ENCODE measurements at regions not wholly inside any gene's neighbourhood (a gene's known extent, or its start where the extent isn't known, plus 50 kb on each side); places are given as distances from the start of the nearest gene placed in this dataset.

- TF ChIP-seq CTCF (IDR thresholded peaks at IDR 0.05; ENCODE audit: insufficient read depth, low read depth, low read length, missing control alignments), result no peak
- peak; percentile 59 for DNase-seq (ENCODE audit: low read depth)
- H3K4me3 ChIP-seq (ENCODE audit: low read length), result no peak overlapping the region
Observed at GRCh38 chr10:3995302-3996210, 210.5 kb upstream of the KLF6 start.

GRCh38 chr10:3992382-3993178 lies 207.6 kb upstream of the KLF6 start:
- DNase-seq (ENCODE audit: low read depth), result no peak
- TF ChIP-seq CTCF (IDR thresholded peaks at IDR 0.05; ENCODE audit: insufficient read depth, low read depth, low read length, missing control alignments), result no peak
- H3K4me3 ChIP-seq (ENCODE audit: low read length), result no peak overlapping the region

GRCh38 chr10:3990307-3990706 lies 205.3 kb upstream of the KLF6 start:
- H3K4me3 ChIP-seq (ENCODE audit: low read length), result no peak overlapping the region
- no peak for DNase-seq (ENCODE audit: low read depth)
- TF ChIP-seq CTCF (IDR thresholded peaks at IDR 0.05; ENCODE audit: insufficient read depth, low read depth, low read length, missing control alignments), result no peak

- TF ChIP-seq CTCF (IDR thresholded peaks at IDR 0.05; ENCODE audit: insufficient read depth, low read depth, low read length, missing control alignments), result no peak
- no peak for DNase-seq (ENCODE audit: low read depth)
- no peak overlapping the region for H3K4me3 ChIP-seq (ENCODE audit: low read length)
Observed at GRCh38 chr10:3987143-3987974, 202.3 kb upstream of the KLF6 start.

GRCh38 chr10:3986493-3987142 lies 201.6 kb upstream of the KLF6 start:
- DNase-seq (ENCODE audit: low read depth), result no peak
- no peak for TF ChIP-seq CTCF (IDR thresholded peaks at IDR 0.05; ENCODE audit: insufficient read depth, low read depth, low read length, missing control alignments)
- H3K4me3 ChIP-seq (ENCODE audit: low read length), result no peak overlapping the region

GRCh38 chr10:3982746-3983442 lies 197.9 kb upstream of the KLF6 start:
- H3K4me3 ChIP-seq (ENCODE audit: low read length), result no peak overlapping the region
- no peak for TF ChIP-seq CTCF (IDR thresholded peaks at IDR 0.05; ENCODE audit: insufficient read depth, low read depth, low read length, missing control alignments)
- no peak for DNase-seq (ENCODE audit: low read depth)
